WTC11 (cell line): ENCODE measurements at regions not wholly inside any gene's neighbourhood (a gene's known extent, or its start where the extent isn't known, plus 50 kb on each side); places are given as distances from the start of the nearest gene placed in this dataset.

ENCODE experiments used
- ATF2 ChIP-seq: sonication (generic); formaldehyde crosslinking; IDR thresholded peaks from 2 replicates; pipeline ENCODE4 v1.8.1; 2022; ENCODE audit warnings: low read depth, missing genetic modification reagents, borderline replicate concordance
- CTCF ChIP-seq: fragments of 200-600 bp; IDR thresholded peaks from 2 replicates; pipeline ENCODE4 v1.8.0; 2022; ENCODE audit warnings: antibody characterized with exemption
- FOXP1 ChIP-seq: sonication (generic); formaldehyde crosslinking; IDR thresholded peaks from 2 replicates; pipeline ENCODE4 v1.8.0; 2022; ENCODE audit warnings: missing genetic modification reagents, mild to moderate bottlenecking, moderate library complexity, borderline replicate concordance
- HMGXB4 ChIP-seq: sonication (generic); formaldehyde crosslinking; IDR thresholded peaks from 2 replicates; pipeline ENCODE4 v1.8.1; 2023; ENCODE audit warnings: mild to moderate bottlenecking, moderate library complexity, missing genetic modification reagents
- JAZF1 ChIP-seq: fragments of 250-450 bp; sonication (Bioruptor Pico); IDR thresholded peaks from 2 replicates; pipeline ENCODE4 v1.9.0; 2021; ENCODE audit warnings: moderate library complexity, mild to moderate bottlenecking, inconsistent platforms
- NR2C2 ChIP-seq: sonication (generic); formaldehyde crosslinking; IDR thresholded peaks from 2 replicates; pipeline ENCODE4 v1.8.0; 2022; ENCODE audit warnings: mild to moderate bottlenecking, missing genetic modification reagents
- SMAD4 ChIP-seq: sonication (generic); formaldehyde crosslinking; IDR thresholded peaks from 2 replicates; pipeline ENCODE4 v1.8.0; 2022; ENCODE audit warnings: mild to moderate bottlenecking, missing genetic modification reagents
- SP1 ChIP-seq: sonication (generic); formaldehyde crosslinking; conservative IDR thresholded peaks from 2 replicates; pipeline ENCODE4 v1.8.1; 2022; ENCODE audit warnings: missing genetic modification reagents
- TEAD4 ChIP-seq: sonication (generic); formaldehyde crosslinking; IDR thresholded peaks from 2 replicates; pipeline ENCODE4 v1.8.0; 2022; ENCODE audit warnings: mild to moderate bottlenecking, missing genetic modification reagents
- USF2 ChIP-seq: sonication (generic); formaldehyde crosslinking; IDR thresholded peaks from 2 replicates; pipeline ENCODE4 v1.8.1; 2023; ENCODE audit warnings: mild to moderate bottlenecking, missing genetic modification reagents, moderate library complexity
- ZNF317 ChIP-seq: sonication (generic); formaldehyde crosslinking; IDR thresholded peaks from 2 replicates; pipeline ENCODE4 v1.8.1; 2023; ENCODE audit warnings: low read depth, mild to moderate bottlenecking, moderate library complexity, missing genetic modification reagents, borderline replicate concordance
- ZNF416 ChIP-seq: fragments of 250-450 bp; sonication (Bioruptor Pico); IDR thresholded peaks from 2 replicates; pipeline ENCODE4 v1.9.0; 2021; ENCODE audit warnings: mild to moderate bottlenecking, inconsistent platforms
- TF ChIP-seq, protein P1 (sequence below): sonication (generic); formaldehyde crosslinking; IDR thresholded peaks from 2 replicates; pipeline ENCODE4 v1.8.0; 2022; ENCODE audit warnings: mild to moderate bottlenecking, missing genetic modification reagents

- TF ChIP-seq CTCF (no peak), ATF2 (CRISPR knock-in tag) (no peak), ZNF317 (CRISPR knock-in tag) (no peak), ZNF416 (CRISPR knock-in tag) (no peak), NR2C2 (CRISPR knock-in tag) (no peak), HMGXB4 (no peak), SMAD4 (CRISPR knock-in tag) (no peak), SP1 (CRISPR knock-in tag) (no peak), USF2 (CRISPR knock-in tag) (no peak), TEAD4 (CRISPR knock-in tag) (no peak), FOXP1 (CRISPR knock-in tag) (no peak), JAZF1 (CRISPR knock-in tag) (no peak)
- TF ChIP-seq, protein P1, sequence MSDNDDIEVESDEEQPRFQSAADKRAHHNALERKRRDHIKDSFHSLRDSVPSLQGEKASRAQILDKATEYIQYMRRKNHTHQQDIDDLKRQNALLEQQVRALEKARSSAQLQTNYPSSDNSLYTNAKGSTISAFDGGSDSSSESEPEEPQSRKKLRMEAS (CRISPR knock-in tag) = no peak
Observed at GRCh38 chr6:167660944-167661551, 165.7 kb upstream of the AFDN start.
